ENCODE measurements at regions not wholly inside any gene's neighbourhood (a gene's known extent, or its start where the extent isn't known, plus 50 kb on each side); places are given as distances from the start of the nearest gene placed in this dataset.

DNA sequence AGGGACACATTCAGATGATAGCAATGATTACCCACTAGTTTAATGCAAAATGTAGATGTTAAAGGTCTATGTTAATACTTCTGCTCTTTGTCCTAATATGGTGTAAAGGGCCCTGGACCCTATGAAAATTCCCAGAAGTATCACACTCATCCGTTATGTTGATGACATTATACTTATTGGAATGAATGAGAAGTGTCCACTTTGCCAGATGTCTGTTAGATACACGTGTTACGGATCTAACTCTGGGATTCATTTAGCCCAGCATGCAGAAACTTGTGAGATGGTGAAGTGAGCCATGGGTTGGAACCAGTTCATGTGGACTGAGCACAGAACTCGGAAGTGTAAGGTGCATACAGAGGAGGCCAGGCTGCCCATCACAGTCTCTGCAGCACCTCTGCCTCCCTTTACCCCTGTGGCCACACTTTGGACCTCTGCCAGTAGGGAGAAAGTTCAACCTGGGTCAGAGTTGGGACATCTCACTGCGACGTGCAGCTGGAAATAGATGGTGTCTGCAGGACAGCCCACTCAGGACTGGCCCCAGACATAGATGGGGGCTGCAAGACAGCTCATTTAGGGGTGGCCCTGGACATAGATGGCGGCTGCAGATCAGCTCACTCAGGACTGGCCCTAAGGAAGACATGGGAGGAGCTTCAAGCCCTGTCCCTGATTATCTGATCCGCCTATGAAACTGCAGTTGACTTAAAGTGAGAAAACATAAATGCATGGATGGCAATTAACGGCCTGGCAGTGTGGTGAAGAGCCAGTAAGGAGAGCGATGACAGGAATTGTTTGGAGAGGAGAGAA, 71.2 kb upstream of the THBS2 start:
- TF ChIP-seq POLR2A (IDR thresholded peaks at IDR 0.05): no peak
- no peak for TF ChIP-seq CTCF (IDR thresholded peaks at IDR 0.05)
- no peak for TF ChIP-seq POLR2AphosphoS5 (IDR thresholded peaks at IDR 0.05)
- no peak for TF ChIP-seq EP300 (IDR thresholded peaks at IDR 0.05)
